ENCODE measurements at regions not wholly inside any gene's neighbourhood (a gene's known extent, or its start where the extent isn't known, plus 50 kb on each side); places are given as distances from the start of the nearest gene placed in this dataset.
"Not testable (repeated sequence)": the region's sequence is repeated elsewhere in the genome, so short reads cannot be mapped to it uniquely, and the experiment has no call there.

DNA sequence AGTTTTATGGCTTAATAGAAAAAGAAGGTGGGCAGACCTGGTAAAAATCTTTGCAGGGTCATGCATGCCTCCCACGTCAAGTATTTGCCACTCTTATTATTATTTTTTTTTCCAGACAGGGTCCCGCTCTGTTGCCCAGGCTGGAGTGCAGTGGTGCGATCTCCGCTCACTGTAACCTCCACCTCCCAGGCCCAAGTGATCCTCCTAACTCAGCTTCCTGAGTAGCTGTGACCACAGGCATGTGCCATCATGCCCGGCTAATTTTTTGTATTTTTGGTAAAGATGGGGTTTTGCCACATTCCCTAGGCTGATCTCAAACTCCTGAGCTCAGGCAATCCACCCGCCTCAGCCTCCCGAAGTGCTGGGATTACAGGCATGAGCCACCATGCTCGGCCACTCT lies 55.7 kb upstream of the ATXN3L start:
- not testable (repeated sequence) for TF ChIP-seq EZH2phosphoT487 (IDR thresholded peaks at IDR 0.05; ENCODE audit: insufficient read depth, low read depth); EZH2 (IDR thresholded peaks at IDR 0.05; ENCODE audit: insufficient read depth, poor library complexity, severe bottlenecking)

All from GM23248 (cell line).